ENCODE measurements at regions not wholly inside any gene's neighbourhood (a gene's known extent, or its start where the extent isn't known, plus 50 kb on each side); places are given as distances from the start of the nearest gene placed in this dataset.

DNA sequence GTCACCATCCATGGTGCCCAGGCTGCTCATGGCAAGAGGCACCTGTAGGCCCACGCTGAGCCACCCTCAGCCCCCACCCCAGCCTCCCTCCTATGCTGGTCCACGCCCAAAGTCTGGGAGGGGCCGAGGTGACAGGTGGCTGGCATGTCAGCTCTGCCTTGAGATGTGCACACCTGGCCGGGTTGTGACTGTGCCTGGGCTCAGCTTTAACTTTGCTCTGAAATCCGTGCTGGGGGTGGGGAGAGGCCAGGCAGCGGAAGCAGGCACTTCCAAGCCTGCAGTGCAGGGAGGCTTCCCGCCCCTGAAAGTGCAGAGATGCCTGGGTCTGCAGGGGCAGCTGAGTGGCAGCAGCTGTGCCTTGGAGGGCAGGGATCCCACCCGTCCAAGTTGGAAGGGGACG lies 1124.8 kb downstream of the SI start:
- H3K4me3 ChIP-seq (ENCODE audit: low read depth, low read length): no peak overlapping the region
- TF ChIP-seq, protein P1, sequence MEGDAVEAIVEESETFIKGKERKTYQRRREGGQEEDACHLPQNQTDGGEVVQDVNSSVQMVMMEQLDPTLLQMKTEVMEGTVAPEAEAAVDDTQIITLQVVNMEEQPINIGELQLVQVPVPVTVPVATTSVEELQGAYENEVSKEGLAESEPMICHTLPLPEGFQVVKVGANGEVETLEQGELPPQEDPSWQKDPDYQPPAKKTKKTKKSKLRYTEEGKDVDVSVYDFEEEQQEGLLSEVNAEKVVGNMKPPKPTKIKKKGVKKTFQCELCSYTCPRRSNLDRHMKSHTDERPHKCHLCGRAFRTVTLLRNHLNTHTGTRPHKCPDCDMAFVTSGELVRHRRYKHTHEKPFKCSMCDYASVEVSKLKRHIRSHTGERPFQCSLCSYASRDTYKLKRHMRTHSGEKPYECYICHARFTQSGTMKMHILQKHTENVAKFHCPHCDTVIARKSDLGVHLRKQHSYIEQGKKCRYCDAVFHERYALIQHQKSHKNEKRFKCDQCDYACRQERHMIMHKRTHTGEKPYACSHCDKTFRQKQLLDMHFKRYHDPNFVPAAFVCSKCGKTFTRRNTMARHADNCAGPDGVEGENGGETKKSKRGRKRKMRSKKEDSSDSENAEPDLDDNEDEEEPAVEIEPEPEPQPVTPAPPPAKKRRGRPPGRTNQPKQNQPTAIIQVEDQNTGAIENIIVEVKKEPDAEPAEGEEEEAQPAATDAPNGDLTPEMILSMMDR (IDR thresholded peaks at IDR 0.05; ENCODE audit: low read depth, low read length, missing control alignments): no peak
- no peak for DNase-seq (ENCODE audit: low read depth)

DNA sequence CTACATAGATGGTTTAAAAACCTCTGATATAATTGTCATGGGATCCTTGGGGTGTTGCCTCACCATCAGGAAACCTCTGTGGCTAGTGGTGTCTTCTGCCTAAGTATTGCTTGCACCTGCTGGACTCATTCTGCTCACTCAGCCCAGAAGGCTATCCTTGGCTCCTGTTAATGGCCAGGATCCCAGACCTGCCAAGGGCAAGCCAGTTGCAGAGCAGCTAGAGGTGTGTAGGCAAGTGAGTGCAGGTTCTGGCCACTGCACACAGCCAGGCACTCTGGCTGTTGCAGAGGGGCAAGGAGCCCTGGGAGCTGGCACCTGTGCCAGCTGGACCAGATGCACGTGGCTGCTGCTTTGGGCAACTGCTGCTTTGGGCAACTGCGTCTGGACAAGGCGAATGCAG lies 1125.8 kb downstream of the SI start:
- TF ChIP-seq, protein P1 (IDR thresholded peaks at IDR 0.05; ENCODE audit: low read depth, low read length, missing control alignments): no peak
- DNase-seq (ENCODE audit: low read depth): no peak
- H3K4me3 ChIP-seq (ENCODE audit: low read depth, low read length): no peak overlapping the region

DNA sequence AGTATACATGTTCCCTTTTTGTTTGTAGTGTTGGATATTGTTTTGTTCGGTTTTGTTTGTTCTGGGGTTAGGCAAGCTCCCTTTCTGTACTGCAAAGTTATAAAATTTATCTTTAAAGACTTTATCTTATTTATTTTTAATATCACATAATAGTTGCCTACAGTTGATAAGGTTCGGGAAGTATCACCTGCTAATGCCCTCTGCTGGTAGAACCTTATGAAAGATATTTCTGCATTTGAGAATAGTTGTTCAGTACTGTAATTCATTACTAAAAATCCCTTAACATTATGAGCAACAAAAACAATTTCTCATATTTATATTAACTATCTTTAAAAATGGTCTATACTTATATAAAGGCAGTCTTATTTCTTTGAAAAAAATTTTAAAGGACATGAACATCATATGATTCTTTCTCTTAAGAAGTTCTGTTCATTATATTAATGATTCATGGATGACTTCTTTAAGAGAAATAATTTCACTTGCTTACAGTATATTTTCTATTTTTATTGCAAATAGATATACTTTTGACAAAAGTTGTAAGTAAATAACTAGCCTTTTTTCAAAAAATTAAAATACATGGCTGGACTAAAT lies 1126.8 kb downstream of the SI start:
- no peak overlapping the region for H3K4me3 ChIP-seq (ENCODE audit: low read depth, low read length)
- TF ChIP-seq, protein P1 (IDR thresholded peaks at IDR 0.05; ENCODE audit: low read depth, low read length, missing control alignments): no peak
- no peak for DNase-seq (ENCODE audit: low read depth)

GRCh38 chr3:163946785-163947184 lies 1131.5 kb downstream of the SI start:
- H3K4me3 ChIP-seq (ENCODE audit: low read depth, low read length): no peak overlapping the region
- TF ChIP-seq, protein P1 (IDR thresholded peaks at IDR 0.05; ENCODE audit: low read depth, low read length, missing control alignments): no peak
- DNase-seq (ENCODE audit: low read depth): no peak

- TF ChIP-seq, protein P1 (IDR thresholded peaks at IDR 0.05; ENCODE audit: low read depth, low read length, missing control alignments): no peak
- H3K4me3 ChIP-seq (ENCODE audit: low read depth, low read length): no peak overlapping the region
- DNase-seq (ENCODE audit: low read depth): no peak
Measured at GRCh38 chr3:163943664-163944063, 1134.6 kb downstream of the SI start.

DNA sequence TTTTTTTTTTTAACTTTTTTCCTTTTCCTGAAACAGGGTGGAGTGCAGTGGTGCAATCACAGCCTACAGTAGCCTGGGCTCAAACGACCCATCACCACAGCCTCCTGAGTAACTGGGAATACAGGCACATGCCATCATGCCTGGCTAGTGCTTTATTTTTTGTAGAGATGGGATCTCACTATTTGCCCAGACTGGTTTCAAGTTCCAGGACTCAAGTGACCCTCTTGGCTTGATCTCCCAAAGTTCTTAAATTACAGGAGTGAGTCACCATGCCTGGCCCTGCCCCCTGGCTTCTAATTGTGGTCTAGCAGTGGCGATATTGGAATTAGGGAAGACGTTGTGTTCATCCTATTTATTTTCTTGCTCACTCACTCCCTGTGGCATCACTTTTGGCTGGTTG lies 1138.4 kb downstream of the SI start:
- TF ChIP-seq, protein P1 (IDR thresholded peaks at IDR 0.05; ENCODE audit: low read depth, low read length, missing control alignments): no peak
- no peak for DNase-seq (ENCODE audit: low read depth)
- no peak overlapping the region for H3K4me3 ChIP-seq (ENCODE audit: low read depth, low read length)

DNA sequence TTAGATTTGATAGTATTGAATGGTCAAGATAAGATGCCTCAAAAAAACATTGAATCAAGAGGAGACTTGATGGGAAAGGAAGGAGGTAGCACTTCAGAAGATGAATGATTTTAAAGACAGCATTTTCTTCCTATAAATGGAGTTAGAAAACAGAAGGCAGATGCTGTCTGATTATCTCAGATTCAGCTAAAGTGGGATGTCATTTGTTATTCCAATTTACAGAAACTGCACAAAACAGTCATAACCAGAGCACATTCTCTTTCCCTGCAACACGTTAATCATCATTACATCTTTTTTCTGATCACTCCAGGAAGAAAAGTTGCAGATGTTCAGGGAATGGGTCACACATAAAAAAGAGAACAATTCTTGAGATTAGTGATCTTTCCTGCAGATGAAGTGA lies 1141.8 kb downstream of the SI start:
- H3K4me3 ChIP-seq (ENCODE audit: low read depth, low read length): no peak overlapping the region
- DNase-seq (ENCODE audit: low read depth): no peak
- TF ChIP-seq, protein P1 (IDR thresholded peaks at IDR 0.05; ENCODE audit: low read depth, low read length, missing control alignments): no peak

All from GM12864 (cell line).